Activated CD4-positive, alpha-beta T cell treated with anti-CD3 and anti-CD28 coated beads for 1 hour (primary cell): ENCODE measurements at regions not wholly inside any gene's neighbourhood (a gene's known extent, or its start where the extent isn't known, plus 50 kb on each side); places are given as distances from the start of the nearest gene placed in this dataset.
"Not testable (repeated sequence)": the region's sequence is repeated elsewhere in the genome, so short reads cannot be mapped to it uniquely, and the experiment has no call there.

Experiments used
- DNase-seq: peaks from one replicate; pipeline ENCODE4 v3.0.0-alpha.2; 2020

GRCh38 chr6:130494729-130495128 is 128.9 kb downstream of the TMEM200A start:
- DNase-seq = no peak

GRCh38 chr6:130500693-130501092 is 134.9 kb downstream of the TMEM200A start:
- DNase-seq = no peak

GRCh38 chr6:130503146-130503545 is 137.3 kb downstream of the TMEM200A start:
- no peak for DNase-seq

GRCh38 chr6:130505808-130506598 is 140.2 kb downstream of the TMEM200A start:
- DNase-seq = no peak

- DNase-seq = not testable (repeated sequence)
These were observed 141.3 kb downstream of the TMEM200A start for GRCh38 chr6:130507005-130507665.

GRCh38 chr6:130507666-130508028 is 141.8 kb downstream of the TMEM200A start:
- DNase-seq = no peak

- DNase-seq = no peak
These were observed 148.0 kb downstream of the TMEM200A start for GRCh38 chr6:130513770-130514169.

- no peak for DNase-seq
These were observed 148.9 kb downstream of the TMEM200A start for GRCh38 chr6:130514712-130515111.

GRCh38 chr6:130515306-130515705 is 149.5 kb downstream of the TMEM200A start:
- no peak for DNase-seq

- DNase-seq = no peak
These were observed 150.8 kb downstream of the TMEM200A start for GRCh38 chr6:130516604-130517003.

GRCh38 chr6:130517444-130517931 is 151.7 kb downstream of the TMEM200A start:
- DNase-seq = no peak

GRCh38 chr6:130518588-130518987 is 152.8 kb downstream of the TMEM200A start:
- no peak for DNase-seq

GRCh38 chr6:130520221-130520620 is 154.4 kb downstream of the TMEM200A start:
- DNase-seq = no peak

- no peak for DNase-seq
These were observed 155.0 kb downstream of the TMEM200A start for GRCh38 chr6:130520801-130521200.

- DNase-seq = no peak
These were observed 158.7 kb downstream of the TMEM200A start for GRCh38 chr6:130524552-130524951.

GRCh38 chr6:130525408-130525807 is 159.6 kb downstream of the TMEM200A start:
- DNase-seq = no peak

- no peak for DNase-seq
These were observed 160.6 kb downstream of the TMEM200A start for GRCh38 chr6:130526466-130526865.

- DNase-seq = no peak
These were observed 161.4 kb downstream of the TMEM200A start for GRCh38 chr6:130527173-130527572.

GRCh38 chr6:130529569-130530149 is 163.8 kb downstream of the TMEM200A start:
- no peak for DNase-seq

GRCh38 chr6:130534627-130535026 is 168.8 kb downstream of the TMEM200A start:
- no peak for DNase-seq

- DNase-seq = no peak
These were observed 169.4 kb downstream of the TMEM200A start for GRCh38 chr6:130535242-130535641.

GRCh38 chr6:130537447-130537846 is 171.6 kb downstream of the TMEM200A start:
- no peak for DNase-seq

- no peak for DNase-seq
These were observed 181.9 kb downstream of the TMEM200A start for GRCh38 chr6:130547723-130548122.
